ENCODE measurements at regions not wholly inside any gene's neighbourhood (a gene's known extent, or its start where the extent isn't known, plus 50 kb on each side); places are given as distances from the start of the nearest gene placed in this dataset.

DNA sequence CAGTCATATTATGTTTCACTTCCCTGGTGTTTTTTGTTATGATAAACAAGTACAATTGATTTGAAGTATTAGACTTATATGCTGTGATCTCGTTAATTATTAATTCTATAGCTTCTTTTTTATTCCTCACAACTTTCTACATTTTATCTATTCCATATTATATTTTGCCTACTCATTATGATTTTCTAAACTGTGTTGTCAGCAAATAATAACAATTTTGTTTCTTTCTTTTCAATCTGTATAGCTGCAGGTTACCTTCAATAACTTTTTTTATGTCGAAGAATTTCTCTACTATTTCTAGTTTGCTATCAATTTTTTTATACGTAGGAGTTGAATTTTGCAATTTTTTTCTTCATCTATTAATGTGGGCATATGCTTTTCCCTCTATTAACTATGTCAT is 304.4 kb downstream of the PCDH17 start:
- H3K4me1 ChIP-seq (ENCODE audit: control insufficient read depth in 4 of 4, insufficient read depth in 4 of 4, low read length in 3 of 4) = no peaks in the 10 kb centered on the region
- H3K9ac ChIP-seq (ENCODE audit: low read depth in 1 of 2, low read length in 2 of 2) = no peak overlapping the region
- H3K9me3 ChIP-seq (ENCODE audit: control insufficient read depth in 4 of 4, low read length in 3 of 4) = no peaks in the 10 kb centered on the region
- H3K4me3 ChIP-seq (ENCODE audit: low read depth in 1 of 3, low read length in 3 of 3) = no peak overlapping the region
- H3K36me3 ChIP-seq (ENCODE audit: control insufficient read depth in 4 of 4, insufficient read depth in 3 of 4, low read depth in 1 of 4, low read length in 3 of 4) = no peaks in the 10 kb centered on the region
- no peak overlapping the region for H3K27ac ChIP-seq (ENCODE audit: low read depth in 1 of 2, low read length in 2 of 2)
- DNase-seq (ENCODE audit: low spot score) = no peak
- no peaks in the 10 kb centered on the region for H3K27me3 ChIP-seq (ENCODE audit: control insufficient read depth in 4 of 4, insufficient read depth in 4 of 4, low read length in 3 of 4)
- WGBS = 85% methylated on average over 3 of the region's 3 CpGs
- TF ChIP-seq, protein P1, sequence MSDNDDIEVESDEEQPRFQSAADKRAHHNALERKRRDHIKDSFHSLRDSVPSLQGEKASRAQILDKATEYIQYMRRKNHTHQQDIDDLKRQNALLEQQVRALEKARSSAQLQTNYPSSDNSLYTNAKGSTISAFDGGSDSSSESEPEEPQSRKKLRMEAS (IDR thresholded peaks at IDR 0.05) = no peak
- no peak for TF ChIP-seq TAF1 (conservative IDR thresholded peaks at IDR 0.05)
- no peak for TF ChIP-seq EGR1 (IDR thresholded peaks at IDR 0.05; ENCODE audit: low read depth in 2 of 2)
- no peak for TF ChIP-seq JUND (IDR thresholded peaks at IDR 0.05)
- TF ChIP-seq, protein P2, sequence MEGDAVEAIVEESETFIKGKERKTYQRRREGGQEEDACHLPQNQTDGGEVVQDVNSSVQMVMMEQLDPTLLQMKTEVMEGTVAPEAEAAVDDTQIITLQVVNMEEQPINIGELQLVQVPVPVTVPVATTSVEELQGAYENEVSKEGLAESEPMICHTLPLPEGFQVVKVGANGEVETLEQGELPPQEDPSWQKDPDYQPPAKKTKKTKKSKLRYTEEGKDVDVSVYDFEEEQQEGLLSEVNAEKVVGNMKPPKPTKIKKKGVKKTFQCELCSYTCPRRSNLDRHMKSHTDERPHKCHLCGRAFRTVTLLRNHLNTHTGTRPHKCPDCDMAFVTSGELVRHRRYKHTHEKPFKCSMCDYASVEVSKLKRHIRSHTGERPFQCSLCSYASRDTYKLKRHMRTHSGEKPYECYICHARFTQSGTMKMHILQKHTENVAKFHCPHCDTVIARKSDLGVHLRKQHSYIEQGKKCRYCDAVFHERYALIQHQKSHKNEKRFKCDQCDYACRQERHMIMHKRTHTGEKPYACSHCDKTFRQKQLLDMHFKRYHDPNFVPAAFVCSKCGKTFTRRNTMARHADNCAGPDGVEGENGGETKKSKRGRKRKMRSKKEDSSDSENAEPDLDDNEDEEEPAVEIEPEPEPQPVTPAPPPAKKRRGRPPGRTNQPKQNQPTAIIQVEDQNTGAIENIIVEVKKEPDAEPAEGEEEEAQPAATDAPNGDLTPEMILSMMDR (IDR thresholded peaks at IDR 0.05; ENCODE audit: low read depth, low read length, missing input control) = no peak
- TF ChIP-seq GABPA (IDR thresholded peaks at IDR 0.05 in 1 of 2, conservative IDR thresholded peaks at IDR 0.05 in 1 of 2) = no peak
- TF ChIP-seq YY1 (IDR thresholded peaks at IDR 0.05) = no peak
- no peak for TF ChIP-seq FOXA2 (IDR thresholded peaks at IDR 0.05)
- TF ChIP-seq HNF4G (IDR thresholded peaks at IDR 0.05) = no peak

DNA sequence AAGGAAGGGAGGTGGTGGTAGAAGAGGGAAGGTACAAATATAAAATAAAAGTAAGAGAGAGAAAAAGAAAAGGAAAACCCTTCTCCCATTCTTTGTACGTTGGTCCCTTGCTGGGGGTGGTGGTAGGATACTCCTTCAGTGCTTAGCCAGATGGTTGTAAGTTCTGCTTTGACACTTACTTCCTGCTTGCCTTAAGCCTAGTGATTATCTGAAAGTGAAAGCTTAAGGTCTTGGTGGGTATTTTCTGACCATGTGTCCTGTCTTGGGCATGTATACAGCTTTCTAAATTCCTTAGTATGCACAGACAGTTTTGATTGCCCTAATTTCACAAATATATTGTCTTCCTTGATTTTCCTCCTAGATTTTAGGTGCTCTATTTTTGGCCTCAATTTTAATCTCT is 314.8 kb downstream of the PCDH17 start:
- Histone ChIP-seq H3K4me3 (ENCODE audit: low read depth in 1 of 3, low read length in 3 of 3) (no peak overlapping the region), H3K9ac (ENCODE audit: low read depth in 1 of 2, low read length in 2 of 2) (no peak overlapping the region), H3K4me1 (ENCODE audit: control insufficient read depth in 4 of 4, insufficient read depth in 4 of 4, low read length in 3 of 4) (no peaks in the 10 kb centered on the region), H3K36me3 (ENCODE audit: control insufficient read depth in 4 of 4, insufficient read depth in 3 of 4, low read depth in 1 of 4, low read length in 3 of 4) (no peaks in the 10 kb centered on the region), H3K9me3 (ENCODE audit: control insufficient read depth in 4 of 4, low read length in 3 of 4) (no peaks in the 10 kb centered on the region), H3K27me3 (ENCODE audit: control insufficient read depth in 4 of 4, insufficient read depth in 4 of 4, low read length in 3 of 4) (peaks cover 0 to 2% (median 0%) of the 10 kb centered on the region in 4 donors), H3K27ac (ENCODE audit: low read depth in 1 of 2, low read length in 2 of 2) (no peak overlapping the region)
- TF ChIP-seq, protein P3, sequence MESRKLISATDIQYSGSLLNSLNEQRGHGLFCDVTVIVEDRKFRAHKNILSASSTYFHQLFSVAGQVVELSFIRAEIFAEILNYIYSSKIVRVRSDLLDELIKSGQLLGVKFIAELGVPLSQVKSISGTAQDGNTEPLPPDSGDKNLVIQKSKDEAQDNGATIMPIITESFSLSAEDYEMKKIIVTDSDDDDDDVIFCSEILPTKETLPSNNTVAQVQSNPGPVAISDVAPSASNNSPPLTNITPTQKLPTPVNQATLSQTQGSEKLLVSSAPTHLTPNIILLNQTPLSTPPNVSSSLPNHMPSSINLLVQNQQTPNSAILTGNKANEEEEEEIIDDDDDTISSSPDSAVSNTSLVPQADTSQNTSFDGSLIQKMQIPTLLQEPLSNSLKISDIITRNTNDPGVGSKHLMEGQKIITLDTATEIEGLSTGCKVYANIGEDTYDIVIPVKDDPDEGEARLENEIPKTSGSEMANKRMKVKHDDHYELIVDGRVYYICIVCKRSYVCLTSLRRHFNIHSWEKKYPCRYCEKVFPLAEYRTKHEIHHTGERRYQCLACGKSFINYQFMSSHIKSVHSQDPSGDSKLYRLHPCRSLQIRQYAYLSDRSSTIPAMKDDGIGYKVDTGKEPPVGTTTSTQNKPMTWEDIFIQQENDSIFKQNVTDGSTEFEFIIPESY (IDR thresholded peaks at IDR 0.05) = no peak
- TF ChIP-seq SP1 (IDR thresholded peaks at IDR 0.05) = no peak
- no peak for TF ChIP-seq HNF4A (conservative IDR thresholded peaks at IDR 0.05)
- no peak for TF ChIP-seq TAF1 (conservative IDR thresholded peaks at IDR 0.05)
- TF ChIP-seq GABPA (IDR thresholded peaks at IDR 0.05 in 1 of 2, conservative IDR thresholded peaks at IDR 0.05 in 1 of 2) = no peak
- TF ChIP-seq, protein P1 (IDR thresholded peaks at IDR 0.05) = no peak
- 38% methylated on average over 1 of the region's 1 CpG for WGBS
- DNase-seq (ENCODE audit: low spot score) = no peak

DNA sequence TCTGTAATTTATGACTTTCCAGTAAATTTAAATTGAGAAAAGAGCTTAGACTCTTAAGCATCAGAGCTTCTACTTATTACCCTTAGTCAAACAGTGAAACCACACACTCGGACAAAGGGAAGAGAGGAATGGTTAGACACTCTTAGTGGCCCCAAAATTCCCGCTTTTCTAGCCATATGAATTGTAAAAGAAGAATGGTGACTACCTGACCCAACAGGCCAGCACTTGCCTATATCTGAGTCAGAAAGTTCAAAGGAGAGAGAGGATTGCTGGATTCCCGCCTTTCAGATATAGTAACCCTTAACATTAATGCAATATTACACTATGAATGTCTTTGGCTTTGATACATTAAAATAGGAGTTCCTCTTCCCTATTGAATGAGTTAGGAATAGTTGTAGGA is 317.3 kb downstream of the PCDH17 start:
- no peaks in the 10 kb centered on the region for H3K4me1 ChIP-seq (ENCODE audit: control insufficient read depth in 4 of 4, insufficient read depth in 4 of 4, low read length in 3 of 4)
- 83% methylated on average over 3 of the region's 3 CpGs for WGBS
- no peak overlapping the region for H3K4me3 ChIP-seq (ENCODE audit: low read depth in 1 of 3, low read length in 3 of 3)
- H3K9me3 ChIP-seq (ENCODE audit: control insufficient read depth in 4 of 4, low read length in 3 of 4) = no peaks in the 10 kb centered on the region
- H3K27me3 ChIP-seq (ENCODE audit: control insufficient read depth in 4 of 4, insufficient read depth in 4 of 4, low read length in 3 of 4) = peaks cover 0 to 2% (median 0%) of the 10 kb centered on the region in 4 donors
- H3K27ac ChIP-seq (ENCODE audit: low read depth in 1 of 2, low read length in 2 of 2) = no peak overlapping the region
- H3K9ac ChIP-seq (ENCODE audit: low read depth in 1 of 2, low read length in 2 of 2) = no peak overlapping the region
- DNase-seq (ENCODE audit: low spot score) = no peak
- H3K36me3 ChIP-seq (ENCODE audit: control insufficient read depth in 4 of 4, insufficient read depth in 3 of 4, low read depth in 1 of 4, low read length in 3 of 4) = no peaks in the 10 kb centered on the region
- no peak for TF ChIP-seq RAD21 (IDR thresholded peaks at IDR 0.05)
- TF ChIP-seq SP1 (IDR thresholded peaks at IDR 0.05) = no peak
- no peak for TF ChIP-seq JUND (IDR thresholded peaks at IDR 0.05)
- TF ChIP-seq, protein P3 (IDR thresholded peaks at IDR 0.05) = no peak
- no peak for TF ChIP-seq HNF4A (conservative IDR thresholded peaks at IDR 0.05)
- TF ChIP-seq, protein P4, sequence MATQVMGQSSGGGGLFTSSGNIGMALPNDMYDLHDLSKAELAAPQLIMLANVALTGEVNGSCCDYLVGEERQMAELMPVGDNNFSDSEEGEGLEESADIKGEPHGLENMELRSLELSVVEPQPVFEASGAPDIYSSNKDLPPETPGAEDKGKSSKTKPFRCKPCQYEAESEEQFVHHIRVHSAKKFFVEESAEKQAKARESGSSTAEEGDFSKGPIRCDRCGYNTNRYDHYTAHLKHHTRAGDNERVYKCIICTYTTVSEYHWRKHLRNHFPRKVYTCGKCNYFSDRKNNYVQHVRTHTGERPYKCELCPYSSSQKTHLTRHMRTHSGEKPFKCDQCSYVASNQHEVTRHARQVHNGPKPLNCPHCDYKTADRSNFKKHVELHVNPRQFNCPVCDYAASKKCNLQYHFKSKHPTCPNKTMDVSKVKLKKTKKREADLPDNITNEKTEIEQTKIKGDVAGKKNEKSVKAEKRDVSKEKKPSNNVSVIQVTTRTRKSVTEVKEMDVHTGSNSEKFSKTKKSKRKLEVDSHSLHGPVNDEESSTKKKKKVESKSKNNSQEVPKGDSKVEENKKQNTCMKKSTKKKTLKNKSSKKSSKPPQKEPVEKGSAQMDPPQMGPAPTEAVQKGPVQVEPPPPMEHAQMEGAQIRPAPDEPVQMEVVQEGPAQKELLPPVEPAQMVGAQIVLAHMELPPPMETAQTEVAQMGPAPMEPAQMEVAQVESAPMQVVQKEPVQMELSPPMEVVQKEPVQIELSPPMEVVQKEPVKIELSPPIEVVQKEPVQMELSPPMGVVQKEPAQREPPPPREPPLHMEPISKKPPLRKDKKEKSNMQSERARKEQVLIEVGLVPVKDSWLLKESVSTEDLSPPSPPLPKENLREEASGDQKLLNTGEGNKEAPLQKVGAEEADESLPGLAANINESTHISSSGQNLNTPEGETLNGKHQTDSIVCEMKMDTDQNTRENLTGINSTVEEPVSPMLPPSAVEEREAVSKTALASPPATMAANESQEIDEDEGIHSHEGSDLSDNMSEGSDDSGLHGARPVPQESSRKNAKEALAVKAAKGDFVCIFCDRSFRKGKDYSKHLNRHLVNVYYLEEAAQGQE (IDR thresholded peaks at IDR 0.05) = no peak
- TF ChIP-seq YY1 (IDR thresholded peaks at IDR 0.05) = no peak
- TF ChIP-seq NR2F2 (IDR thresholded peaks at IDR 0.05) = no peak
- TF ChIP-seq RXRA (IDR thresholded peaks at IDR 0.05) = no peak
- TF ChIP-seq TAF1 (conservative IDR thresholded peaks at IDR 0.05) = no peak
- no peak for TF ChIP-seq GABPA (IDR thresholded peaks at IDR 0.05 in 1 of 2, conservative IDR thresholded peaks at IDR 0.05 in 1 of 2)
